ENCODE measurements at regions not wholly inside any gene's neighbourhood (a gene's known extent, or its start where the extent isn't known, plus 50 kb on each side); places are given as distances from the start of the nearest gene placed in this dataset.

DNA sequence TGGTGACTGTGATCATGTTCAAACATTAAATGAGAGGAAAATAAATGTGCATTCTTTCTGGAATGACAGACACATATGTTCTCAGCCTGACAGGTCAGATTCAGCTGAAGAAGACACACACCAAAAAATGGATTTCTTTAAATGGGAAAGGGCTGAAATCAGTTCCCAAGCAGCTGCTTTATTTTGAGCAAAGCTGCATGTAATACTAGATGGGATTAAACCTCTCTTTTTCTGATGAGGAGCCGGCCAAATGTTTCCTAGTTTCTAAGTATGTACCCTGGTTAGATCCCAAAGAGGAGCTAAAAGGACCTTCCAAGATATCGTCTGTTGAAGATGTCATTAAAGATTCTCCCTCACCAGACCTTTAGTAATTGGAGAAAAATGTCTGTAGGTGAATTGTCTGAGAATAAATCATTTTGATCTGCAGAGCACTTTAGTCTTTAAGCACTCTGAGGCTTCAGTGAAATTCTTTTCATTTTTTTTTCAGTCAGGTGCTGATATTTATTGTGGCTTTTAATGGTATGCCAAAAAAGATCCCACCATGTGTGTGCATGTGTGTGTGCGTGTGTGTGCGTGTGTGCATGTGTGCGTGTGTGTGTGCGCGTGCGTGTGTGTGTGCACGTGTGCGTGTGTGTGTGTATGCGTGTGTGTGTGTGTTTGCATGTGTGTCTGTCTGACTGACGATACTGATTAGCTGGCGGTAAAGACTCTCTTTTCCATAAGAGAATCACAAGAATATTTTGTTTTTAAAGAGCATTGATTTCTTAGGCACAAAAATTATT, 175.8 kb downstream of the IRS1 start:
- no peak for DNase-seq (ENCODE audit: low read depth in 3 of 3, low spot score in 2 of 3)

- DNase-seq (ENCODE audit: low read depth in 3 of 3, low spot score in 2 of 3) = no peak
Observed at GRCh38 chr2:226622484-226622883, 177.1 kb downstream of the IRS1 start.

- DNase-seq (ENCODE audit: low read depth in 3 of 3, low spot score in 2 of 3) = no peak
Observed at GRCh38 chr2:226620176-226620575, 179.4 kb downstream of the IRS1 start.

GRCh38 chr2:226619707-226620106, 179.9 kb downstream of the IRS1 start:
- no peak for DNase-seq (ENCODE audit: low read depth in 3 of 3, low spot score in 2 of 3)

DNA sequence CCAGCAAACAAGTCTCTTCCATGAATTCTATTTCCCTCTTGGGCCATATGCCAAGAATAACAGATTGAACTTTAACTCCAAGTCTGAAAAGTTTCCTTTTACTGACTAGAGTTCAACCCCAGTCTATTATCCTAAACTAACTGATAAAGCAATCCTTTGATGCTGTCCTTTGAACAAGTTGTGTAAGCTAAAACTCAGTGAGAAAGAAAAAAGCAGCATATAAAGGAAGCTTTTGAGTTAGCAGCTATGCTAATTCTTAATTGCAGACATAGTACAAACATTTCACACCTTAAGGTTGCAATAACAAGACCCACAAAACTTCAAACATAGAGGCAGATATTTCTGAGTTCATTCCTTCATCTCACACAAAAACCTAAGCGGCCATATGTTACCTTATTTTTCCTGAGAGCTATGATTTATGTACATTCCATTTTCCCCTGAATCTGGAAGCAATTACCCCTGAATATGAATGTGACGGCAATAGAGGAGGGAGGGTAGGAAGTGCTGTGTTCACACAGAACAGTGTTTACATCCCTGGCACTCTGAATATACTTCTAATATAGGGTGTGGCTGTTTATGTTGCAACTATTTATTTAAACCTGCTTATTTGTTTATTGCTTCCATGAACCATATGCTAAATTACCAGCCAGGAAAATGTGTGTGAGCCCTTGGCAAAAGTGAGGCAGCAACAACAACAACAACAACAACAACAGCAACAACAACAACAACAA, 180.6 kb downstream of the IRS1 start:
- DNase-seq (ENCODE audit: low read depth in 3 of 3, low spot score in 2 of 3) = peak; percentile 53 to 58 (median 53)

GRCh38 chr2:226618544-226618874, 181.1 kb downstream of the IRS1 start:
- no peak for DNase-seq (ENCODE audit: low read depth in 3 of 3, low spot score in 2 of 3)

DNA sequence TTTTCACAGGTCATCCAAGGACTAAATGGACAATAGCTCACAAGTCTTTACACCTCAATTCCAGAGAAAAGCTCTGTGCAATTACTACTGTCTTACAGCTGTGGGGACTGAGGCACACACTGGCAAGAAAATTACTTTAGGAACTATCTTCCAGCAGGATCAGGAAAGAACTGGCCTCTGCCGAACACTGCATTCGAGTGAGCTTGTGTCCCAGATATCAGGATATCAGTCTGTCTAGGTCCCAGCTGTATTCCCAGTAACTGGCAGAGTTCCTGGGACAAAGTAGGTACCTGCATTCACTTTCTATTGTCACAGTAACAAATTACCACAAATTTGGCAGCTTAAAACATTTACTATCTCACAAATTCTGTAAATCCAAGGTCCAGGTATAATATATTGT, 183.7 kb downstream of the IRS1 start:
- no peak for DNase-seq (ENCODE audit: low read depth in 3 of 3, low spot score in 2 of 3)

DNA sequence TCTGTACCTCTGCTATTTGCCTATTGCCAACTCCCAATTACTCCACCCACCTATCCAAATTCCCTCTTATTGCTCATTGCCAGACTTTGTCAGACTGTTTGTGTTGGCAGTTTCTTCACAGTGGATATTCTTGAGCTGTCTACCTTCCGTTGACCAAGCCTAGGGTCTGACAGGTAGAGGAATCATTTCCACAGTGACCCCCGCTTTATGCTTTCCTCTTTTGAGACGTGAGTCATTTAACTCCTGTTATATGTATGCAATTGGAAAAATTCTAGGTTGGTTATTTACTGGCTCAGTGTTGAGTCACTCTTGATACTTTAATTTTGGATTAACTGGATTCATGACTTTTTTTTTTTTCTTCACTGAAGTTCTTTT, 187.7 kb downstream of the IRS1 start:
- no peak for DNase-seq (ENCODE audit: low read depth in 3 of 3, low spot score in 2 of 3)

DNA sequence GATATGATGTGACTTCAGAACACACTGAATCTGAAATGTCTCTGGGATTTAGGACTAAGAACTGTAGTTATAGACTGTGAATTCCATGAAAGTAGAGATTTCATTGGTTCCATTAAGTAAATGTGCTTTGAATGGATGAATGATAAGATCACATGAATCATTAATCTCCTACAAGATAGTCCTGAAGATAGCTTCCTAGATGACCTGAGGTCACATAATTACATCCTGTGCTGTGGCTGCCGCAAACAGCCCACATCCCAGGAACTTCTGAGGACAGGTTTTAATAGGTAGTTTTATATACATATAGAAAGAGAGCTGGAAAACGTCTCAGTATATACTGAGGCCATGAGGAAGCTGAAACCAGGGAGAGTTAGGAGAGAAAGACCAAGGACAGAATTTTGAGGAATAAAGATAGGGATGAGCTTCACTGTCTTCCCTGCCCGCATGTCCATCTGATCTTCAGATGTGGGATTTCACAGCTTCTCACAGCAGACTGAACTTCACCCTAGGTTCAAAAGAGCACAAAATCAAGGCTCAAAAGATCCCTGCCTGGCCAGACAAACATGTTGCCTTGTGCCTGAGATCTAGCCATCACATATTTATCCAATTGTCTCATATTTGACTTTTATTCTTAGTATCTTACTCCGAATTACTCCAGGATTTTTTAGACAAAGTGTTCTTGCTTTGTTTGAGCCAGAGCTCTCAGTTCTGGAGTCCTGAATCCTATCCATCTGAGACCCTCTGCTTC, 188.2 kb downstream of the IRS1 start:
- DNase-seq (ENCODE audit: low read depth in 3 of 3, low spot score in 2 of 3) = no peak

GRCh38 chr2:226609366-226609765, 190.3 kb downstream of the IRS1 start:
- no peak for DNase-seq (ENCODE audit: low read depth in 3 of 3, low spot score in 2 of 3)

GRCh38 chr2:226608451-226608850, 191.2 kb downstream of the IRS1 start:
- no peak for DNase-seq (ENCODE audit: low read depth in 3 of 3, low spot score in 2 of 3)

DNA sequence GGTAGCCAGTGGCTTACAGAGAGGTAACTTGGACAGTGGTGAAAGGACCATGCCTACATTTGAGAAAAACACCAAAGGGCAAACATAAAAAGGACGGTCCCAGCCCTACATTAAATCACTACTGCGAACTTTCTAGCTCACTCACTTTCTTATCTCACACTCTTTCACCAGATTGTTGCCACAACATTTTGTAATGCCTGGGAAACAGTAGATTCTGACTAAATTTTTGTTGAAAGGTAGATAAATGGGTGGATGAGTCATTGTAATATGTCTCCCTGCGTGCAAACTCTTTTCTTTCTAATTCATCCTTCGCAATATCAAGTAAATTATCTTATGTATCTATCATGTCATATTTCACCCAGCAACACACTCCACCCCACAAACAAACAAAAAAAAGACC, 192.2 kb downstream of the IRS1 start:
- DNase-seq (ENCODE audit: low read depth in 3 of 3, low spot score in 2 of 3) = no peak

DNA sequence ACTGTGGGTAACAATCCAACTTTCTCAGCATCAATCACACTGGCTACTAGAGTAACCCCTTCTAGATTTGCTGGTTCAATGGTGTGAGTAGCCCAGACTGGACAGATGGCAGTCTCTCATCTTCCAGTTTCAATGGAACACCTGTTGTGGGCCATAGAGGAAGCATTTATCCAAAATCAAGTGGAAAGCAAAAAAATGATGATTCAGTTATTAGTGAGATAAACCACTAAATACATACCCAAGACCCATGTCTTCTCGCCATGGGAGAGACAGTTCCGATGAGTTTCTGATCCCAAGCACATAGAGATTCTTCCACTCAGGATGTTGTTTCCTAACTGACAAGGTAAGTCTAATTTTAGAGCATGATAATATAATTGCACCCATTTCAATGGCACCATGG, 194.0 kb downstream of the IRS1 start:
- DNase-seq (ENCODE audit: low read depth in 3 of 3, low spot score in 2 of 3) = no peak

DNA sequence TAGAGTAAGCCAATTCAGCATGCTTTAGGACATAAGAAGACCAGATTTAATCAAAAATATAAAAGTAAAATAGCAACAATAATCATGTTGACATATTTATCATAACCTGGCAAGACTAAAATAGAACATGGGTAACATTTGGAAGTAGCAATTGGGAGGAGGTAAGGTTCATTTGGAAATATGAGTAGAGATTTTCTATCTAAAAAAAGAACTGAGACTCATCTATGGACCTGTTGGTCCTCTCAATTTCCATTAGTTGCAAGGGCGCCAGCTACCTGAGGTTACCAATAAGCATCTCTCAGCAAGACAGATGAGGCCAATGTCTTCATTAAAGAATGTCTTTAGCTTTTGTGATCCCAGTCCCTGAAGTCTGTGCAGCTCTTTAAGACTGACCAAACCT, 196.0 kb downstream of the IRS1 start:
- DNase-seq (ENCODE audit: low read depth in 3 of 3, low spot score in 2 of 3) = no peak

GRCh38 chr2:226601881-226602662, 197.5 kb downstream of the IRS1 start:
- no peak for DNase-seq (ENCODE audit: low read depth in 3 of 3, low spot score in 2 of 3)

DNA sequence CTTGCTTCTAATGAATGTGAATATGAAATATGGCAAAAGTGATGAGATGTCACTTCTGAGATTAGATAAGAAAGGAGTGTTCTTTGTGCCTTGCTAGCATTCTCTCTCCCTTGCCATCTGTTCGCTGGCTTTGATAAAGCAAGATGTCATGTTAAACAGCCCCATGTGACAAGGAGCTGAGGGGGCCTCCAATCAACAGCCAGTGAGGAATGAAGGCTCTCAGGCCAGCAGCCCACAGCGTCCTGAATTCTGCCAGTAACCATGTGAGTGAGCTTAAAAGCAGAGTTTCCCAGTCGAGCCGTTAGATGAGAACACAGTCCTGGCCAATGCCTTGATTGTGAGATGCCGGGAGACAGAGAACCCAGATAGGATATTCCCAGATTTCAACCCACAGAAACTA, 198.8 kb downstream of the IRS1 start:
- DNase-seq (ENCODE audit: low read depth in 3 of 3, low spot score in 2 of 3) = no peak

DNA sequence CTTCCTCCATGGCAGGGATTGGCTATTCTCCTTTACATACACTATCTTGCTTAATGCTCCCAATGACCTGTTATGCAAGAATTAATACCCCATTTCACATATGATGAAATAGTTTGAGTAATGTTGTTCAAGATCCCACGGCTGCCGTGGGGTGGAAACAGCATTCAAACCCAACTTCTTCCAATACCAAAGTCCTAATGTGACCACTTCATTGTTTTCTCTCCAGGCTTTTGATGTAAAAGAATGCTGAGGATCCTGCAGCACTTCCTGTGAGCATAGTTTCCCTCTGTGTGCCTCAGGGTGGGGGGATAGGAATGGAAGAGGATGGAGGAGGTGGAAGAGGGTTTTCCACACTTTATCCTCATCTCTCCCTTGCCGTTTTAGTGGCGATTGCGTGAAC, 199.4 kb downstream of the IRS1 start:
- no peak for DNase-seq (ENCODE audit: low read depth in 3 of 3, low spot score in 2 of 3)

DNA sequence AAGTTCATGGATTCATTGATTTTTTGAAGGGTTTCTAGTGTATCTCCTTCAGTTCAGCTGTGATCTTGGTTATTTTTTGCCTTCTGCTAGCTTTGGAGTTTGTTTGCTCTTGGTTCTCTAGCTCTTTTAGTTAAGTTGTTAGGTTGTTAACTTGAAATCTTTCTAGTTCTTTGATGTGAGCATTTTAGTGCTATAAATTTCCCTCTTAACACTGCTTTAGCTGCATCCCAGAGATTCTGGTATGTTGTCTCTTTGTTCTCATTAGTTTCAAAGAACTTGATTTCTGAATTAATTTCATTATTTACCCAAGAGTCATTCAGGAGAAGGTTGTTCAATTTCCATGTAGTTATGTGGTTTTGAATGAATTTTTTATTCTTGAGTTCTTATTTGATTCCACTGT, 210.6 kb downstream of the IRS1 start:
- no peak for DNase-seq (ENCODE audit: low read depth in 3 of 3, low spot score in 2 of 3)

GRCh38 chr2:226585130-226585561, 214.5 kb downstream of the IRS1 start:
- DNase-seq (ENCODE audit: low read depth in 3 of 3, low spot score in 2 of 3) = no peak

GRCh38 chr2:226584518-226585055, 215.0 kb downstream of the IRS1 start:
- DNase-seq (ENCODE audit: low read depth in 3 of 3, low spot score in 2 of 3) = no peak

DNA sequence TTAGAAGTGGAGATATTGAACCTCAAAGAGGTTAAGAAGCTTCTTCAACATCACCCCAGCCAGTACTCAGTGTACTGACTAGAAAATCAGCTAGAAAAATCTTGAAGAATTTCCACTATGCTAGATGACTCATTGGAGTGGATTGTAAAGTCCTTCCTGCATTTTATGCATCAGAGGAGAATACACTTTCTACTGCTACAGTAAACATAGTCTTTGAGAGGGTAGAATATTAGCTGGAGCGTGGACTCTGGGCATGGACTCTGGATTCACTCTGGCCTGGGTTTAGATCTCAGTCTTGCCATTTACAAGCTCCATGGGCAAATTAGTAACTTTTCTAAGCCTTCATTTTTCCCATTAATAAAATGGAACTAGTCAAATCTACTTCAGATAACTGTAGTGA, 215.9 kb downstream of the IRS1 start:
- no peak for DNase-seq (ENCODE audit: low read depth in 3 of 3, low spot score in 2 of 3)
